IPS DF 6.9 (cell line): ENCODE measurements at regions not wholly inside any gene's neighbourhood (a gene's known extent, or its start where the extent isn't known, plus 50 kb on each side); places are given as distances from the start of the nearest gene placed in this dataset.

ENCODE experiments used
- DNase-seq: peaks from one replicate; pipeline ENCODE4 v3.0.0-alpha.2; 2013; ENCODE audit warnings: low read depth, low spot score
- H3K27ac ChIP-seq: one replicate; pipeline ENCODE4 v1.5.1; 2013; ENCODE audit warnings: low read length, control low read depth
- H3K27me3 ChIP-seq: 2 replicates; pipeline ENCODE4 v1.6.1; 2013; ENCODE audit warnings: mild to moderate bottlenecking, low read length; ENCODE audit not compliant: control insufficient read depth, insufficient read depth
- H3K36me3 ChIP-seq: 2 replicates; pipeline ENCODE4 v1.6.1; 2013; ENCODE audit warnings: low read length; ENCODE audit not compliant: control insufficient read depth, insufficient read depth
- H3K4me1 ChIP-seq: 2 replicates; pipeline ENCODE4 v1.6.1; 2013; ENCODE audit warnings: low read length; ENCODE audit not compliant: control insufficient read depth, insufficient read depth
- H3K4me3 ChIP-seq: 2 replicates; pipeline ENCODE4 v1.5.1; 2013; ENCODE audit warnings: mild to moderate bottlenecking, low read length
- H3K9me3 ChIP-seq: 2 replicates; pipeline ENCODE4 v1.6.1; 2013; ENCODE audit warnings: low read length, inconsistent platforms; ENCODE audit not compliant: control insufficient read depth, insufficient read depth
- WGBS: extraction: QIAGEN DNeasy Blood & Tissue Kit; methylation state at CpG from one replicate; pipeline ENCODE4 v1.1.7; 2013; ENCODE audit warnings: mixed read lengths, missing lambda C conversion rate; ENCODE audit not compliant: insufficient read length, insufficient coverage; 5-methylcytosine and 5-hydroxymethylcytosine counted together

- no peaks in the 10 kb centered on the region for H3K27me3 ChIP-seq
- WGBS: no CpG with 5 or more reads among the region's 3 CpGs
- no peak overlapping the region for H3K4me3 ChIP-seq
- no peak overlapping the region for H3K27ac ChIP-seq
- no peak for DNase-seq
- H3K9me3 ChIP-seq: no peaks in the 10 kb centered on the region
- H3K36me3 ChIP-seq: no peaks in the 10 kb centered on the region
- H3K4me1 ChIP-seq: peaks cover 2% of the 10 kb centered on the region; the same call in 1 of the 2 replicates
These were observed 141.5 kb upstream of the LRFN2 start for GRCh38 chr6:40728643-40729042.

GRCh38 chr6:40727271-40727670 lies 140.1 kb upstream of the LRFN2 start:
- WGBS: no CpG with 5 or more reads among the region's 1 CpG
- Histone ChIP-seq H3K4me1 (peaks cover 2% of the 10 kb centered on the region; the same call in 1 of the 2 replicates), H3K27me3 (no peaks in the 10 kb centered on the region), H3K9me3 (no peaks in the 10 kb centered on the region), H3K4me3 (no peak overlapping the region), H3K27ac (no peak overlapping the region), H3K36me3 (no peaks in the 10 kb centered on the region)
- no peak for DNase-seq

- Histone ChIP-seq H3K4me3 (no peak overlapping the region), H3K4me1 (peaks cover 2% of the 10 kb centered on the region; the same call in 1 of the 2 replicates)
- no CpG with 5 or more reads among the region's 5 CpGs for WGBS
These were observed 139.7 kb upstream of the LRFN2 start for GRCh38 chr6:40726853-40727252.

GRCh38 chr6:40725390-40725789 lies 138.2 kb upstream of the LRFN2 start:
- Histone ChIP-seq H3K27me3 (no peaks in the 10 kb centered on the region), H3K4me1 (peaks cover 2% of the 10 kb centered on the region; the same call in 1 of the 2 replicates), H3K27ac (no peak overlapping the region), H3K4me3 (no peak overlapping the region), H3K36me3 (no peaks in the 10 kb centered on the region), H3K9me3 (no peaks in the 10 kb centered on the region)
- no peak for DNase-seq
- no CpG with 5 or more reads among the region's 2 CpGs for WGBS

More at GRCh38 chr6:40726853-40727252, 139.7 kb upstream of the LRFN2 start:
- Histone ChIP-seq H3K27ac (no peak overlapping the region), H3K9me3 (no peaks in the 10 kb centered on the region), H3K36me3 (no peaks in the 10 kb centered on the region), H3K27me3 (no peaks in the 10 kb centered on the region)
- DNase-seq: no peak

- H3K27ac ChIP-seq: no peak overlapping the region
- H3K4me1 ChIP-seq: peaks cover 2% of the 10 kb centered on the region; the same call in 1 of the 2 replicates
- no CpG with 5 or more reads among the region's 3 CpGs for WGBS
These were observed 137.7 kb upstream of the LRFN2 start for GRCh38 chr6:40724886-40725285.

GRCh38 chr6:40723967-40724366 lies 136.8 kb upstream of the LRFN2 start:
- no peaks in the 10 kb centered on the region for H3K9me3 ChIP-seq
- no peak for DNase-seq
- H3K36me3 ChIP-seq: no peaks in the 10 kb centered on the region
- WGBS: no CpG with 5 or more reads among the region's 5 CpGs
- no peak overlapping the region for H3K27ac ChIP-seq
- H3K27me3 ChIP-seq: no peaks in the 10 kb centered on the region
- peaks cover 2% of the 10 kb centered on the region; the same call in 1 of the 2 replicates for H3K4me1 ChIP-seq
- no peak overlapping the region for H3K4me3 ChIP-seq

More at GRCh38 chr6:40724886-40725285, 137.7 kb upstream of the LRFN2 start:
- DNase-seq: no peak
- Histone ChIP-seq H3K9me3 (no peaks in the 10 kb centered on the region), H3K4me3 (no peak overlapping the region), H3K27me3 (no peaks in the 10 kb centered on the region), H3K36me3 (no peaks in the 10 kb centered on the region)

- Histone ChIP-seq H3K4me1 (peaks cover 2% of the 10 kb centered on the region; the same call in 1 of the 2 replicates), H3K27me3 (no peaks in the 10 kb centered on the region), H3K4me3 (no peak overlapping the region), H3K9me3 (no peaks in the 10 kb centered on the region), H3K36me3 (no peaks in the 10 kb centered on the region), H3K27ac (no peak overlapping the region)
- no CpG with 5 or more reads among the region's 3 CpGs for WGBS
- no peak for DNase-seq
These were observed 135.5 kb upstream of the LRFN2 start for GRCh38 chr6:40722553-40723258.

DNA sequence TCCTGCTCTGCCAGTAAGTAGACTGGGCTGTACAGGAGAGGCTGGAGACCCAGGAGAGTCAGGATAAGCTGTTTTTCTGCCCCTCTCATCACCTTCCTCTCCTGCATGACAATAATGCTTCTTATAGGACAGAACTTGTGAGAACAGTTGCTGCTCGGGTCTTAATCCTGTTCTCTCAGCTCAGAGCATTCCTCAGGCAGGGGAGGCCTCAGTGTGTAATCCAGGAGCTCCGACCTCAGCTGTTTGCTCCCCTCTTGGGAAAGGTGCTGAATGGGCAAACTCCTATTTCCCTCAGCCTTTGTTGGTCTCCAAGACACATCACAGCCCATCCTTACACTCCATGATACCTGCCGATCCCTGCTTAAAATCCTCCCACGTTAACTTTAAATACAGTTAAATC lies 134.9 kb upstream of the LRFN2 start:
- H3K36me3 ChIP-seq: no peaks in the 10 kb centered on the region
- H3K9me3 ChIP-seq: no peaks in the 10 kb centered on the region
- DNase-seq: no peak
- no peak overlapping the region for H3K27ac ChIP-seq
- WGBS: no CpG with 5 or more reads among the region's 4 CpGs
- peaks cover 2% of the 10 kb centered on the region; the same call in 1 of the 2 replicates for H3K4me1 ChIP-seq
- no peaks in the 10 kb centered on the region for H3K27me3 ChIP-seq
- no peak overlapping the region for H3K4me3 ChIP-seq

DNA sequence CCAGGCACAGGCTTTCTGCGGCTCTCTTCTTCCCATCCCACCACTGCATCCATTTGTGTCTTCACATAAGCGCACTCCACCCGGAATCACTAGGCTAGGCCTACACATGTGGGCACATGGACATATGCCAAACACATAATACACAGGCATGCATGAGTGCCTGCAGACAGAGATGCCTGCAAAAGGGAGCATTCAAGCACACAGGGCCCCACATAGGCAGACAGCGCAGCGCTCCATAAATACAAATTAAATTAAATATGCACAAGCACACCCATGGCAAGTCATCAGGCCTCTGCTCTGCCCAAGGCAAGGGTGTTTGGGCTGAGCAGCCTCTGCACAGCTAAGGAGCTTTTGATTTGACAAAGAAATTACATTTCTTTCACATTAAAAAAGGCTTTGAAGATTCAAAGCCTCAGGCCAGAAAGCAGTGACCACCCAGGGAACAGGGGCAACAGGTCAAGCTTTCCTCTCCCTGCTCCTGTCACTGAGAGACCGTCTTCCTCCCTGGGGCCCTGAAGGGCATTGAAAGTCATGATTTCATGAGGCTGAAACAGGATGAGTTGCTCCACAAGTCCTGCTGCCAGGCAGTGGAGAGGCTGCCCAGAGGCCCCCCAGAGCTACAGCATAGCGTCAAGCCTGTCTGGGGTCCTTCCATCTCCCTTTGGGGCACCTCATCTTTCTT lies 134.2 kb upstream of the LRFN2 start:
- Histone ChIP-seq H3K9me3 (no peaks in the 10 kb centered on the region), H3K27ac (no peak overlapping the region), H3K4me1 (peaks cover 2% of the 10 kb centered on the region; the same call in 1 of the 2 replicates), H3K27me3 (no peaks in the 10 kb centered on the region), H3K36me3 (no peaks in the 10 kb centered on the region), H3K4me3 (no peak overlapping the region)
- no CpG with 5 or more reads among the region's 7 CpGs for WGBS
- no peak for DNase-seq

DNA sequence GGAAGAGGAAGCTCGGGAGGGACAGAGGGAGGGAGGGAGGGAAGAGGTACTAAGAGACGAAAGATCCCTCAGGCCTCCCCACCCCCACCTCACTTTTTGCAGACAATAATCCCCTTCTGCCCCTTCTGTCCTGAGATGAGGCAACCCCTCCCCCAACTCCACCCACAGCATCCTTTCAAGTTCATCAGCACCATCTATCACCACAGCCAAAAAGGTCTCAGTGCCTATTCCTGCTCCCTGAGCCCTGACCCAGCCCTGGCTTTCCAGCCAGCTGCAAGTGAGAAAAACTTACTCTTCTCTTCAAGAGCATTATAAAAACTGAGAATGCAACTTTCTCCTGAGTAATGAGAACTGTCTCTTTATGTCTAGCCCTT lies 133.2 kb upstream of the LRFN2 start:
- no peaks in the 10 kb centered on the region for H3K9me3 ChIP-seq
- H3K27ac ChIP-seq: no peak overlapping the region
- no CpG with 5 or more reads among the region's 2 CpGs for WGBS
- peaks cover 2% of the 10 kb centered on the region; the same call in 1 of the 2 replicates for H3K4me1 ChIP-seq
- H3K27me3 ChIP-seq: no peaks in the 10 kb centered on the region
- no peaks in the 10 kb centered on the region for H3K36me3 ChIP-seq
- DNase-seq: no peak
- no peak overlapping the region for H3K4me3 ChIP-seq
